GM11168 (cell line): ENCODE measurements at regions not wholly inside any gene's neighbourhood (a gene's known extent, or its start where the extent isn't known, plus 50 kb on each side); places are given as distances from the start of the nearest gene placed in this dataset.

Experiments used
- in situ Hi-C: fragments of 300-500 bp; cut with MboI; formaldehyde crosslinking; loops from one replicate; pipeline ENCODE4 v1.12.0; 2022; ENCODE audit warnings: low sequenced_read_pairs; ENCODE audit not compliant: unreplicated experiment

DNA sequence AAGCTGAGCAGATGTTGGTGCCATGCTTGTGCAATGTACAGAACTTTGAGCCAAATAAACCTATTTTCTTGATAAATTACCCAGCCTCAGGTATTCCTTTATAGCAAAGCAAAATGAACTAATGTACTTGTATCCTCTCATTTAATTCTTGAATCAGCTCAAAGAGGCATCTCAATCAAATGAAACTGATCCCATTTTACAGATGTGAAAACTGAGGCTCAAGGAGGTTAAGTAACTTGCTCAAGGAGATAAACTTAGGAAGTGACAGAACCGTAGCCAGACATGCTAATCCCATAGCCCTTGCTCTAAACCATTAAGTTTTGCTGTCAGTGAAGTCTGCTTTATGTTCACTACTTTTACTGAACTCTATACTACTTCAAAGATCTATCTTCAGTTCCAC lies 467.0 kb upstream of the UBE2E3 start:
- in situ Hi-C loops = no loop called here

DNA sequence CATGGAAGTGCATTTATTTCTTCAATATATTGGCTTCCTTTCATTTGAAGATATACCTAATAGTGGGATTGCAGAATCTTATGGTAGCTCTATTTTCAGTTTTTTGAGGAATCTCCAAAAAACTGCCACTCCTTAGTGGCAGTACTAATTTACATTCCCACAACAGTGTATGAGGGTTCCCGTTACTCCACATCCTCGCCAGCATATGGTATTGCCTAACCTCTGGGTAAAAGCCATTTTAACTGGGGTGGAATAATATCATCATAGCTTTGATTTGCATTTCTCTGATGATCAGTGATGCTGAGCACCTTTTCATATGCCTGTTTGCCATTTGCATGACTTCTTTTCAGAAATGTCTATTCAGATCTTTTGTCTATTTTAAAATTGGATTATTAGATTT lies 471.9 kb upstream of the UBE2E3 start:
- in situ Hi-C loops = no loop called here

DNA sequence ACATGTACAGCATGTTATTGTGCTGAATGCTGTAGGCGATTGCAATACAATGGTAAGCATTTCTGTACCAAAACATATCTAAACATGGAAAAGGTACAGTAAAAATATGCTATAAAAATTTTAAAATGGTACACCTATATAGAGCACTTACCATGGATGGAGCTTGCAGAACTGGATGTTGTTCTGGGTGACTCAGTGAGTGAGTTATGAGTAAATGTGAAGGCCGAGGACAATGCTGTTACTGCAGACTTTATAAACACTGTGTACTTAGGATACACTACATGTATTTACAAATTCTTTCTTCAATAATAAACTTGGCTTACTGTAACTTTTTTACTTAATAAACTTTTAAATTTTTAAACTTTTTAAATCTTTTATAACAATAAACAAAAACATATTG lies 473.4 kb upstream of the UBE2E3 start:
- in situ Hi-C loops = no loop called here

- in situ Hi-C loops = no loop called here
These were observed 475.2 kb upstream of the UBE2E3 start for GRCh38 chr2:180505203-180505602.

DNA sequence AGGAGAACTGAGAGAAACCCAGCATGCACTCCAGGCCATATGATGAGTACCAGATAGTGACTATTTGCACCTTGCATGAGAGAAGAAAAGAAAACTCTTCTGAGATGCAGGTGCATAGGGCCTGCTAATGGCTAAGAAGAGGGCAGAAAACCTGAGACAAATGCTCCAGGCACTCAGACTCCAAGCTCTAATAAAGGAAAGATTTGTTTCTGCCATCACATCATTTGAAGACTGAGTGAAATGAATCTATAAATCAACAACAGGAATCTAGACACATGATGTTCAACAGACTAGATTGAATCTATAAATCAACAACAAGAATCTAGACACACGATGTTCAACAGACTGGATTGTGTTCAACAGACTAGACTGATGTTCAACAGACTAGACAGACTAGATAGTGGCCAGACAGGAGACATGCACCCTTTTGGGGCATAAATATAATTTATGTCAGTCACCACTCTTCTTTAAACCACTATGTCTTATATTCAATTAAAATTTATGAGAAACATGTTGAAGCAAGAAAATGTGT lies 482.7 kb upstream of the UBE2E3 start:
- in situ Hi-C loops = no loop called here

GRCh38 chr2:180495606-180496005 lies 484.8 kb upstream of the UBE2E3 start:
- in situ Hi-C loops = no loop called here

DNA sequence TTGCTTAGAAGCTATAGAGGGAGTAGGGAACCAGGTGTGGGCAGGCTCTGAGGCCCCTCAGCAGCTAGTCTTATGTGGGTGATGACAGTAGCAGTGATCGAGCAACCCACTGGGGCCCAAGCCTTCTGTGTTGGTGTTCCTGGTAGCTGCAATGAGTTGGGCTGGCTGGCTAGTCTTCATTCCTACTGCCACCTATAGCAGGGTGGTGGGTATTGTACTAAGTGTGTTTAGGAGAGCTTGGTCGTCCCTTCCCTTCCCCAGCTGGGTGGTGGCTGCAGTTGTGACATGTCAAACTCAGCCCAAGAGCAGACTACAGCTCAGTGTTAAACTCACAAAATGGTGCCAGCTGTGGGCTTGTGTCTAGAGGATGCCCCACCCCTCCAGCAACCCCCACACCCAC lies 486.1 kb upstream of the UBE2E3 start:
- in situ Hi-C loops = no loop called here

DNA sequence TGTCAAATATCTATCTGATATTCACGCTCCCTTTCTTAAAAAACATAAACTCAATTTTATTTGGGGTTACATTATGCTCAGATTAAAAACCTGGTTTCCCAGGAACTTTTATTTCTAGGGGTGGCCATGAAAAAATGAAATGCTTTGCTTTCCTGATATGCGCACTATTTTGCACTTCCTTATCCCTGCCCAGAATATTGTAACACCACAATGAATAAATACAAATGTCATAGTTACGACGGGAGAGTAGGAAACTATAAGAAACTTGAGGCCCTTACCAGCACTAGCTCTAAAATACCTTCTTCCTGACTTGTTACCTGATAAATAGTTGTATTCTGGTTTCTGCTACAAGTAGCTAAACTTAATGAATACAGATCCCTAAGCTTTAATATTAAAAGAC lies 475.6 kb upstream of the CWC22 start:
- in situ Hi-C loops = no loop called here

DNA sequence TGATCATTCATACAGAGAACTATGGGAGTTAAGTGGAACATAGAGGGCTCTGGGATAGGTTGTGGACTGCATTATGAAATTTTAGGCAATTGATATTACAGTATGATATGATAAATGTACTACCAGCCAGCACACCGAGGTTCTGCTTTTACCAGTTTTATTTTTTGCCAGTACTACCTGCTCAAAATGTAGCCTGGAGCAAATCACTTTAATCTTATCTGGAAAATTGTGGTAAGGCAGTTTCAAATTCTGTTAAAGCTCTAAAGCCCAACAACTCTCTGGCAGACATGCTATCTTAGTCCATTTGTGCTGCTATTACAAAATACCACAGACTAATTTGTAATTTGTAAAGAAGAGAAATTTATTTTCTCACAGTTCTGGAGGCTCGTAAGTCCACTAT lies 474.9 kb upstream of the CWC22 start:
- in situ Hi-C loops = no loop called here

- in situ Hi-C loops = no loop called here
These were observed 471.8 kb upstream of the CWC22 start for GRCh38 chr2:180478883-180479282.

DNA sequence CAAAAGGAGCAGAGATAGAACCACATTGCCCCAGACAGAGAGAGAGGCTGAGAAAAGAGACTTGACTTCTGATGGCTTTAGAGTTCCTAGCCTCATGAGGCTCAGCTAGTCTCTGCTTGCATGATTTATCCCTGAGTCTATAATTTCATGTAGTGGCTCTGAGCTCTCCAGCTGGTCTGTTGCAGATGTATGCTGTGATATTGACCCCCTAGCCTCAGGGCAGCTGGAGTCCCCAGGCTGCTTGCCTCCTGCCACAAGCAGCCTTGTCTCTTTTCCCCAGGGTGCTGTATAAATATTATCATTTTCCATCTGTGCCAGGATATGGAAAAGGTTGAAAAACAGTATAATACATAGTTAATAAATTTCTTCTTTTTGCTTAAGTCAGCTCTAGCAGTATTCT lies 467.6 kb upstream of the CWC22 start:
- in situ Hi-C loops = no loop called here

DNA sequence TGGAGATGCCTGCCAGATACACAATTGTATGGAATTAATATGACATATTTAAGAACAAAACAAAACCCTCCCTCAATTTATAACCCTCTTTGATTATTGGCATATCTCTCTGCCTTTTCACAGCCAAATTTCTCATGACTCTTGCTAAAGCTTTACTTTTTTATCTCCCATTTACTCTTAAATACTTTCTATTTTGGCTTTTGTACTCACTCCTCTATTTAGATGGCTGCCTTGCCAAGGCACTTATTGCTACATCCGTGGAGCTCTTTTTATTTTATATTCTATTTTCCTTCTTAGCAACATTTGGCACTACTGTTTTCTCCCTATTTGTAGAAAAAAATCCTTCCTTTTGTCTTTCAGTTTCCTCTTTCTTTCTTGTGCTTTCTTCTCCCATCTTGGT lies 466.4 kb upstream of the CWC22 start:
- in situ Hi-C loops = no loop called here

DNA sequence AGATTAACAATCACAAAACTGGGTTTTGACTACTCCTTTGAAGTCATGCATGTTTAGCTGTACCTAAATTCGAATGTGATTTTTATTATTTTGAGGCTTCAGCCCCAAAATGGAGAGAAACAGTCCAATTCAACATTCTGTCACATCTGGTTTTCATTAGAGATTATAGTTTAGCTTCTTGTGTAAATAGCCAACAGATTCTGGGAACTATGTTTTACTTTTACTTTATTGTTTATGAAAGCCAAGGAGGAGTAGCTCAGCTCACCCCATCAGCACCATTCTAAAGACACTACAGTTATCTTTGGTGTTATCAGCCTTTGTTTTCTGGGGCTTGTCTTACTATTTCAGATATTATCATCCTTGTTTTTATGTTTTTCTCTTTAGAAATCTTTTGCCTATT lies 465.0 kb upstream of the CWC22 start:
- in situ Hi-C loops = no loop called here

GRCh38 chr2:180463608-180464007 lies 456.5 kb upstream of the CWC22 start:
- in situ Hi-C loops = no loop called here

- in situ Hi-C loops = no loop called here
These were observed 454.7 kb upstream of the CWC22 start for GRCh38 chr2:180461761-180462160.

DNA sequence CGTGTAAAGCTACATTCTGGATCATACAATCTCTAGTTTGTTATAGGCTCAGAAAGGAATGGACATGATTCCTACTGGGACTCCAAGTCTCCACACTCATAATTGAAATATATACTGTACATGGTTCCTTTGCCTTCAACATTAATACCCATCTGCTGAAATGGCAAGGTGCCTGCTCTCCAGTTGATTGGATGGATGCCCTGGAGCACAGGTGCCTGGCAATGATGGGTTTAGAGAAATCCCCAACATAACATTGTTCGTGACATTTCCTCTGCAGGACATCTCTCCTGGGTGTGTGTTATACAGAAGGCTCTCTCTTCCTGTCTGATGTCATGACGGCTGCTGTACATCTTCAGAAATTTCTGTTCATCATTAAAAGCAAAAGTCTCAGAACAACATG lies 449.7 kb upstream of the CWC22 start:
- in situ Hi-C loops = no loop called here

GRCh38 chr2:180450841-180451240 lies 443.7 kb upstream of the CWC22 start:
- in situ Hi-C loops = no loop called here

DNA sequence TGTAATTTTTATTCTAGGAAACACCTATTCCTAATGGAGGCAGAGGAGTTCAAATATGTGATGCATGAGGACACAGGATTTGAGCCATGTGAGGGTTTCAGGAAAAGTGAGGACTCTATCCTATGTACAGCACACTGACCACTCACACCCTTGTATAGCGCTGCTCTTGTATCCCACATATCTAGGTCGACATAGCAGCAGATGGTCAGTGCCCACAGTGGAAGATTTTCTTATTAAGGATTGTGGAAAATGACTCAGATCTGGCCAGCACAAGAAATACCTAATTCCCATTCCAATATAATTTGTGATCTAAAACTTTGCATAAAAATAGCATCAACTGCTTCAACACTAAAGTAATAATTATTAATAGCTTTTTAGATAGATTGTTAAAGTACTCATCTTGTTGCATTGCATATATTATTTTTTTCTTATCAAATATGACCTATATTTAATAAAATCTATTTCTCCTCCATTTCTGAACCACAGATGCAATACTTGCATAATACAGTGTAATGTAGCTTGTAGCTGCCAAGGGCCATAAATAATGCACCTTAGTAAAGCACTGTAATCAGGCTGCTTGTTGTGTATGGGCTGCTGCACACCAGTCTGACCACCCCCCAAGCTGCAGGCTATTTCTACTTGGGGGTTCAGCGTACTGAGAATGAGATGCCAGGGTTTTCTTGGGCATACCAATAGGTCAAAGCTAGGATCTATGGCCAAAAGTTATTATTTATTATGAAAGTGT lies 442.2 kb upstream of the CWC22 start:
- in situ Hi-C loops = no loop called here

GRCh38 chr2:180446492-180446891 lies 439.4 kb upstream of the CWC22 start:
- in situ Hi-C loops = no loop called here

- in situ Hi-C loops = no loop called here
These were observed 436.8 kb upstream of the CWC22 start for GRCh38 chr2:180443888-180444287.

GRCh38 chr2:180442860-180443644 lies 436.0 kb upstream of the CWC22 start:
- in situ Hi-C loops = no loop called here

DNA sequence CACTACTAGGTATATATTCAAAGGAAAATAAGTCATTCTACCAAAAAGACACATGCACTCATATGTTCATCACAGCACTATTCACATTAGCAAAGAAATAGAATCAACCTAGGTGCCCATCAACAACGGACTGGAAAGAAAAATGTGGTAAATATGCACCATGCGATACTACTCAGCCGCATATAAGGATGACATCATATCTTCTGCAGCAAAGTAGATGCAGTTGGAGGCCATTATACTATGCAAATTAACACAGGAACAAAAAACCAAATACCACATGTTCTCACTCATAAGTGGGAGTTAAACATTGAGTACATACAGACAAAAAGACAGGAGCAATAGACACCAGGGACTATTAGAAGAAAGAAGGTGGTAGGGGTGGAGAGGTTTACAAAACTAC lies 412.1 kb upstream of the CWC22 start:
- in situ Hi-C loops = no loop called here
